ENCODE measurements at regions not wholly inside any gene's neighbourhood (a gene's known extent, or its start where the extent isn't known, plus 50 kb on each side); places are given as distances from the start of the nearest gene placed in this dataset.

DNA sequence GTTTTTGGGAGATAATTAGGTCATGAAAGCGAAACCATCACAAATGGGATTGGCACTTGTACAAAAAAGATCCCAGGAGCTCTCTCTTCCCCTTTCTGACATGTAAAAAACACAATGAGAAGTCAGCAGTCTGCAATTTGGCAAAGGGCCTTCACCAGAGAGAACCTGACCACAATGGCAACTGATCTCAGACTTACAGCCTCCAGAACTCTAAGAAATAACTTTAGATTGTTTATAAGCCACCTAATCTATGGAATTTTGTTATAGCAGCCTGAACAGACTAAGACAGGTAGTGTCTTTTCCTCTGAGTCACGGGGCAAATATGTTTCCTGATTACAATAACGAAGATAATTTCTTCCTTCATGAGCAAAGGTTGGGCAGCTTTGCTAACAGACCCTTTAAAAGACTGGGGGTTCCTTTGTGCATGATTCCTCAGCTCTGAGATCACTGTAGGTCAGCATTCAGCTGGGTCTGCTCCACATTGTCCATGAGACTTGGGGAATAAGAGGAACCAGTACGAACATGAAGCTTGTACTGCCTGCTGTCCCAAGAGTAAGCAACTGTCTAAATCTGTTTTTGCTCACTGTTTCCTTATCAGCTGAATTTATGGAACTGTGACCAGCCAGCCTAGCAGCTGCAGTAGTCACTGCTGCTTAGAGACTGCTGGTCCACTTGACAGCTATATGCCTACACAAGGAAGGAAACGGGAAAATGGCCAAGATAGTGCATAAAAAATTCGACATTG, 191.6 kb downstream of the ANAPC10 start:
- Histone ChIP-seq H3K27ac (ENCODE audit: insufficient read depth, low read depth, low read length) (peak overlapping the region; percentile 54), H3K4me1 (ENCODE audit: control insufficient read depth, extremely low read depth, insufficient read depth, low read length) (peaks cover 18% of the 10 kb centered on the region), H3K36me3 (ENCODE audit: control insufficient read depth in 2 of 2, extremely low read depth in 1 of 2, insufficient read depth in 2 of 2, low read length in 2 of 2) (no peaks in the 10 kb centered on the region), H3K9ac (replicated peaks; ENCODE audit: extremely low read depth, insufficient read depth, low read length) (no peak overlapping the region), H3K4me2 (ENCODE audit: insufficient read depth, low read length) (peak overlapping the region; percentile 34), H2AFZ (ENCODE audit: low read depth, low read length) (no peak overlapping the region), H3K9me3 (replicated peaks; ENCODE audit: control insufficient read depth, insufficient read depth, low read length) (no peaks in the 10 kb centered on the region), H3K4me3 (replicated peaks in 1 of 3; ENCODE audit: insufficient read depth in 1 of 3, low read depth in 1 of 3, low read length in 3 of 3) (no peak overlapping the region), H4K20me1 (replicated peaks; ENCODE audit: control insufficient read depth, extremely low read depth, insufficient read depth, low read length) (no peaks in the 10 kb centered on the region), H3K9me1 (replicated peaks; ENCODE audit: control insufficient read depth, extremely low read depth, insufficient read depth, low read length) (no peaks in the 10 kb centered on the region), H3K79me2 (ENCODE audit: control insufficient read depth, insufficient read depth, low read length) (no peaks in the 10 kb centered on the region), H3K27me3 (ENCODE audit: control insufficient read depth in 2 of 2, insufficient read depth in 2 of 2, low read length in 2 of 2) (no peaks in the 10 kb centered on the region)
- no TSS peak for BruUV-seq (replicated peaks)
- dilution Hi-C loops (cut with MboI; ENCODE audit: extremely low pct_ligation_motif_present, low sequenced_read_pairs), result no loop called here
- intact Hi-C loops (cut with micrococcal nuclease), result loop anchor here (5.0 kb wide), 1 partner anchor 106 kb away; no protein-coding TSS in a partner anchor
- peak; percentile 19 for TF ChIP-seq GATA2 (IDR thresholded peaks at IDR 0.05; ENCODE audit: insufficient read depth, insufficient read length, low read depth, low read length)
- TF ChIP-seq MYC (IDR thresholded peaks at IDR 0.05; ENCODE audit: low read depth, low read length), result no peak
- TF ChIP-seq FOS (IDR thresholded peaks at IDR 0.05; ENCODE audit: borderline replicate concordance, insufficient read depth, low read length), result no peak
- TF ChIP-seq, protein P1, sequence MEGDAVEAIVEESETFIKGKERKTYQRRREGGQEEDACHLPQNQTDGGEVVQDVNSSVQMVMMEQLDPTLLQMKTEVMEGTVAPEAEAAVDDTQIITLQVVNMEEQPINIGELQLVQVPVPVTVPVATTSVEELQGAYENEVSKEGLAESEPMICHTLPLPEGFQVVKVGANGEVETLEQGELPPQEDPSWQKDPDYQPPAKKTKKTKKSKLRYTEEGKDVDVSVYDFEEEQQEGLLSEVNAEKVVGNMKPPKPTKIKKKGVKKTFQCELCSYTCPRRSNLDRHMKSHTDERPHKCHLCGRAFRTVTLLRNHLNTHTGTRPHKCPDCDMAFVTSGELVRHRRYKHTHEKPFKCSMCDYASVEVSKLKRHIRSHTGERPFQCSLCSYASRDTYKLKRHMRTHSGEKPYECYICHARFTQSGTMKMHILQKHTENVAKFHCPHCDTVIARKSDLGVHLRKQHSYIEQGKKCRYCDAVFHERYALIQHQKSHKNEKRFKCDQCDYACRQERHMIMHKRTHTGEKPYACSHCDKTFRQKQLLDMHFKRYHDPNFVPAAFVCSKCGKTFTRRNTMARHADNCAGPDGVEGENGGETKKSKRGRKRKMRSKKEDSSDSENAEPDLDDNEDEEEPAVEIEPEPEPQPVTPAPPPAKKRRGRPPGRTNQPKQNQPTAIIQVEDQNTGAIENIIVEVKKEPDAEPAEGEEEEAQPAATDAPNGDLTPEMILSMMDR (IDR thresholded peaks at IDR 0.05; ENCODE audit: extremely low read depth in 1 of 2, insufficient read depth in 1 of 2, low read depth in 1 of 2, low read length in 2 of 2), result no peak
- TF ChIP-seq, protein P2, sequence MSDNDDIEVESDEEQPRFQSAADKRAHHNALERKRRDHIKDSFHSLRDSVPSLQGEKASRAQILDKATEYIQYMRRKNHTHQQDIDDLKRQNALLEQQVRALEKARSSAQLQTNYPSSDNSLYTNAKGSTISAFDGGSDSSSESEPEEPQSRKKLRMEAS (IDR thresholded peaks at IDR 0.05; ENCODE audit: insufficient read depth, insufficient read length), result no peak
- peak; percentile 20 for TF ChIP-seq JUN (IDR thresholded peaks at IDR 0.05; ENCODE audit: borderline replicate concordance, insufficient read depth, insufficient read length, low read depth)
- peak; percentile 39 for TF ChIP-seq POLR2AphosphoS5 (IDR thresholded peaks at IDR 0.05; ENCODE audit: insufficient read depth, low read depth, low read length)
- FAIRE-seq (peak; percentile 85), DNase-seq (ENCODE audit: low read depth, low spot score) (peak; percentile 39)
- CTCF ChIA-PET, result interaction anchor here (1.1 to 2.2 kb wide), 3 partner anchors 11 to 155 kb away, joined by 3 to 5 read pairs (median 4); no protein-coding TSS in a partner anchor
- POLR2A ChIA-PET, result no interaction called here
